ENCODE measurements at regions not wholly inside any gene's neighbourhood (a gene's known extent, or its start where the extent isn't known, plus 50 kb on each side); places are given as distances from the start of the nearest gene placed in this dataset.
A peak's percentile ranks its signal among the peaks of the same experiment; 100 is the strongest.

GRCh38 chr20:22848364-22848763, 186.7 kb upstream of the SSTR4 start:
- no peak for DNase-seq (ENCODE audit: low read depth)

DNA sequence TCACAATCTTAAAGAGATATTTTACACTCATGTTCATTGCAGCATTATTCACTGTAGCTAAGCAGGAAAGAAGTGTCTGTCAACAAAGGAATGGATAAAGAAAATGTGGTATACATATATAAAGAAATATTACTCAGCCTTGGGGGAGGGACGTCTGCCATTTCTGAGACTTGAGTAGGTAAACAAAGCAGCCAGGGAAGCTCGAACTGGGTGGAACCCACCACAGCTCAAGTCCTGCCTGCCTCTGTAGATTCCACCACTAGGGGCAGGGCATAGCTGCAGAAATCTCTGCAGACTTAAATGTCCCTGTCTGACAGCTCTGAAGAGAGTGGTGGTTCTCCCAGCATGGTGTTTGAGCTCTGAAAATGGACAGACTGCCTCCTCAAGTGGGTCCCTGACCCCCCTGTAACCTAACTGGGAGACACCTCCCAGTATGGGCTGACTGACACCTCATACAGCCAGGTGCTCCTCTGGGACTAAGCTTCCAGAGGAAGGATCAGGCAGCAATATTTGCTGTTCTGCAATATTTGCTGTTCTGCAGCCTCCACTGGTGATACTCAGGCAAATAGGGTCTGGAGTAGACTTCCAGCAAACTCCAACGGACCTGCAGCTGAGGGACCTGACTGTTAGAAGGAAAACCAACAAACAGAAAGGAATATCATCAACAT, 183.3 kb upstream of the SSTR4 start:
- DNase-seq (ENCODE audit: low read depth): peak; percentile 34

DNA sequence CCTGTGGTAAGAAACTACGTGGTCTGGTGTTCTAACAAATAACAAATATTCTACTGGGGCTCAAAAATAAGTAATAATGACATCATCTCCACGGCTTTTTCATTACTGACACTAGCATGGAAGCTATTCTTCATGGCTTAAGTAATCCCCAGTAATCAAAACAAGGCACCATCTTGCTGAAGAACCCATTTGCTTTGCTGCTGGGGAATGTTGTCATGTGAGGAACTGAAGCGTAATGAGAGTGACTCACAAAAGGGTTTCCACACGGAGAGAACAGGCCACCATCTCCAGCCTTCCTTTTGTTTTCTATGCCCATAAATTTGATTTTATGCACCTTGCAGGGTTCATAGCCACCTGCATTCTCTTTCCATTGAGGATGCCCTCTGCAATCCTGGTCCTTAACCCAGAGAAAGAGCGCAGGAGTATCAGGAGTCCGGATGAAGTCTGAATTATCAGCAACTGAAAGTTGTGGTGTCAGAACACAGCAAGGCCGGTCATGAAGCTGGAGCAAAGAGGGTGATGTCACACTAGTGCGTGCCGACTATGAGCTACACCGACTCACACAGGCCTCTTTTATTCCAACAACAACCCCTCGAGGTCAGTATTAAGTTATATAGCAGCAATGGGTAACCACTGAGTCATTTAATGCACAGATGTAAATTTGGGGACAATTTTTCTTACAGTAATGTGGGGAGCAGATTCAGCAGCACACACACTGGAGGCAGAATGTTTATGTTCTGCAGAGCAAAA, 173.7 kb upstream of the SSTR4 start:
- DNase-seq (ENCODE audit: low read depth): peak; percentile 57

GRCh38 chr20:22861990-22862389, 173.1 kb upstream of the SSTR4 start:
- DNase-seq (ENCODE audit: low read depth): peak; percentile 64

- no peak for DNase-seq (ENCODE audit: low read depth)
Measured at GRCh38 chr20:22862671-22863230, 172.4 kb upstream of the SSTR4 start.

DNA sequence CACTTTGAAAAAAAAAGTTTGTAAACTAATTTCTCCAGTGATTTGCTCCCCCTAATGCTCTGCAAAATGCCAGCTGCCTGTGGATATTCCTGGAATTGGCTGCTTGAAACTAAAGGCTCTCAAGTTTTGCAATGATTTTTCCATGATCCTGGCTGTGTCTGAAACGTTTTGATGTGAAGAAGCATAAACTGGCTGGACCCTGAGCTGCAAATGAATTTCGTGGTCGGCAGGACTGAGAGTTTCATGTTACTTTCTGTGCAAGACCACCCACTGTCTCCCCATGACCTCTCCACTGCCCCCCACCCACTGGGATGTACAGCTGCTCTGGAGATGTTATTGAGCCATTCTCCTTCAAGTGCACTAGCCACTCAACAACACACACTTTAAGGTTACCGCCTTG, 171.3 kb upstream of the SSTR4 start:
- no peak for DNase-seq (ENCODE audit: low read depth)

DNA sequence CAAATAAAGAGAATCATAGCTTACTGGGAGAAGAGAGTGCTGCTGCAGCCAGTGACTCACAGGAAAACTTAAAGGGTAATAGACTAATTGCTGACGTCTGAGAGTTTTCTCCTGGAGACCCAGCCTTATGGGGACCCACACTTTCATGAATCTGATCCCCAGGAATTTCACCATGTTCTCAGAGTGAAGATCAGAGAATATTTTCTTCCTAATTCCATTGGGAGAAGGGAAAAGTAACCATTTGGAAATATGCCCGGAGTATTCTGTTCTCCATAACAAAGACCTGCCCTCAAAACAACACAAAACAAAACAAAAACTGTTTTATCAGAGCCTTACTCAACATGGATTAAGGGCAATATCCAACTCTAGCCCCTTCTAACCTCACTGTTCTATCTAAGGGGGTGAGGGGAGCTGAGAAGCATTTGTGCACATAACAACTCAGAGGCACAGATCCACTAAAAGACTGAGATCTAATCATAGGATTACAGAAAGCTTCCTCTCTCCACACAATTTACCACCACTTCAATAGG, 168.2 kb upstream of the SSTR4 start:
- DNase-seq (ENCODE audit: low read depth): no peak

GRCh38 chr20:22878166-22878565, 156.9 kb upstream of the SSTR4 start:
- no peak for DNase-seq (ENCODE audit: low read depth)

DNA sequence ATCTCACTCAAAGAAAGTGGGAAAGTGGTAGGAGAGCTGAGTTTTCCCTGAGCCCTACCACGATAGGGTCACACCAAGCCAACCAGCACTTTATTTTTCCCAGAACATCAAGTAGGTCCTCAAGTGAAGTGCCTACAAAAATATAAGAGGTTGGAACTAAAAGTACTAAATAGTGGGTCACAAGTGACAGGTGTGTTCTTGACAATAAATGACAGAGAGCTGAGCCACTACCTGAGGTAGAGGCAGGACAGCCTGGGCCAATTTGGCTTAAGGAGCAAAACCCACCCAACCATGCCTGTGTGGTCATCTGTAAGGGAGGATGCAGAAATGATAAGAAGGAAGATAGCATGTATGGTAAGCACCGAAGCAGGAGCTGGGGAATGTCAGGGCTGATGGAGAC, 154.8 kb upstream of the SSTR4 start:
- no peak for DNase-seq (ENCODE audit: low read depth)

GRCh38 chr20:22887796-22888195, 147.3 kb upstream of the SSTR4 start:
- no peak for DNase-seq (ENCODE audit: low read depth)

- DNase-seq (ENCODE audit: low read depth): no peak
Measured at GRCh38 chr20:22890594-22891300, 144.4 kb upstream of the SSTR4 start.

DNA sequence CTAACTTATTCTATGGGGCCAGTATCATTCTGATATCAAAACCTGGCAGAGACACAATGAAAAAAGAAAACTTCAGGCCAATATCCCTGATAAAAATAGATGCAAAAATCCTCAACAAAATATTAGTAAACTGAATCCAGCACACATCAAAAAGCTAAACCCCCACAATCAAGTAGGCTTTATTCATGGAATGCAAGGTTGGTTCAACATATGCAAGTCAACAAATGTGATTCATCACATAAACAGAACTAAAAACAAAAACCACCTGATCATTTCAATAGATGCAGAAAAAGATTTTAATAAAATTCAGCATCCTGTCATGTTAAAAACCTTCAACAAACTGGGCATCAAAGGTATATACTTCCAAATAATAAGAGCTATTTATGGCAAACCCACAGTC, 133.9 kb upstream of the SSTR4 start:
- no peak for DNase-seq (ENCODE audit: low read depth)

DNA sequence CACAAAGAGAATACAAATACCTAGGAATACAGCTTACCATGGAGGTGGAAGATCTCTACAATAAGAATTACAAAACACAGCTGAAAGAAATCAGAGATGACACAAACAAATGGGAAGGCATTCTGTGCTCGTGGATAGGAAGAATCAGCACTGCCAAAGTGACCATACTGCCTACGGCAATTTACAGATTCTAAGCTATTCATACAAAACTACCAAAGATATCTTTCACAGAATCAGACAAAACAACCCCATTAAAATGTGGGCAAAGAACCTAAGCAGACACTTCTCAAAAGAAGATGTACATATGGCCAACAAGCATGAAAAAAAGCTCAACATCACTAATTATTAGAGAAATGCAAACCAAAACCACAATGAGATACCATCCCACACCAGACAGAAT, 133.2 kb upstream of the SSTR4 start:
- DNase-seq (ENCODE audit: low read depth): no peak

GRCh38 chr20:22904386-22904785, 130.7 kb upstream of the SSTR4 start:
- no peak for DNase-seq (ENCODE audit: low read depth)

DNA sequence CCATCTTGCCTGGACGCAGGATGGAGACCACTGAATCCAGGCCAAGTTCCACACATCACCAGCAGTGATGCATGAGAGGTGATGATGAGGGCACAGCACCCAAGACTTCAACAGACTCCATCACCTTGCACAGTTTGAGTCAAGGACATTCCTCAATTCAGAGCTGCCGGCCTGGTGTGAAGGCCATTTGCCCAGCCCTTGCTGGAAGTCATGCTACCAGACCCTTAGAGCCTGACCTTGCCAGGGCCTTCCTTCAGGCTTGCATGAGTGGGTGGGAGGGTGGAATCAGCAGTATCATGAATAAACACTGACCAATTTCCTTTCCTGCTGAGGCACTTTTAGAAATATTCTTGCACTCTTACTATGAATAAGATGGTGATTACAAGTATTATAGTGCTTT, 130.2 kb upstream of the SSTR4 start:
- no peak for DNase-seq (ENCODE audit: low read depth)

GRCh38 chr20:22905658-22906057, 129.5 kb upstream of the SSTR4 start:
- no peak for DNase-seq (ENCODE audit: low read depth)

DNA sequence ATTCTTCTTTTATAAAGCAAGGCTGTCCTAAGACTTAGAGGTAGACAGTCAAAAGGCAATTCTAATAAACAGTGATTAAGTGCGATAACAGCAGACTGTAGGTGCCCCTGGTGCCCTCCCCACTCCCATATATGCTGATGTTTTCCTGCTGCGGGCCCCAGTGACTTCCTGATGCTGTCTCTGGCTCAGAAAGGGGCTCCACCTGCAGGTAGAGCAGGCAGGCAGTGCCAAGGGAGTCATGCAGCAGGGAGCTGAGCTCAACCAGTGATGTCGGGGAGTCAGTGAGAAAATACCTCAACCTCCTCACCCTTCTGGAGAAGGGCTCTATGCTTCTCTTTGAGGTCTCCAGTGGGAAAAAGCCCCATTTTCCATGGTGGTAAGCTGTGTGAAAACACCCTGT, 126.7 kb upstream of the SSTR4 start:
- DNase-seq (ENCODE audit: low read depth): no peak

GRCh38 chr20:22908944-22909343, 126.2 kb upstream of the SSTR4 start:
- DNase-seq (ENCODE audit: low read depth): no peak

GRCh38 chr20:22909436-22909835, 125.7 kb upstream of the SSTR4 start:
- DNase-seq (ENCODE audit: low read depth): no peak

DNA sequence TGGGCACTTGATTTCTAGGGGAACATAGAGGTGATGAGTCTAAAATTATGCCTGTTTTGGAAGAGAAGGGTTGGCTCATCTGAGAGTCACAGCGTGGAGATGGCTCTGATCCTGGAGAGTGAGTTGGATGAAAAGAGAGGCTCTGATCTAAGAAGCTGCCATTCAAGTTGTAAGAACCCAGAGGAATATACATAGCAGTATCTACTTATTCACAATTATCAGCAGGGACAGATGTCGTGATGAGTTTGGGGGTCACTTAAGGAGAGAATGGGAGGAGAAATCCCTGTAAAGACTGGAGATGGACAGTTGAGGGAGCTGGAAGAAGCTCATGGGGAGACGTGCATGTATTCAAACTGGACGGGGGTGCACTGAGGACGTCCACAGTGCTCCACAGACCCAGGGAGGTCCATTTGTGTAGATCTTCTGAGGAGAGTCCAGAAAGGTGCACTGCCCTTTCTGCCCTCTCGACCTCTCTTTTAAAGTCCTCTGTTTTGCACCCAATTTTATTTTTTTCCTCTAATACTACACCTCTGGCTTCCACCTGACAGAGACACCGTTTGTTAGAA, 124.7 kb upstream of the SSTR4 start:
- DNase-seq (ENCODE audit: low read depth): no peak

DNA sequence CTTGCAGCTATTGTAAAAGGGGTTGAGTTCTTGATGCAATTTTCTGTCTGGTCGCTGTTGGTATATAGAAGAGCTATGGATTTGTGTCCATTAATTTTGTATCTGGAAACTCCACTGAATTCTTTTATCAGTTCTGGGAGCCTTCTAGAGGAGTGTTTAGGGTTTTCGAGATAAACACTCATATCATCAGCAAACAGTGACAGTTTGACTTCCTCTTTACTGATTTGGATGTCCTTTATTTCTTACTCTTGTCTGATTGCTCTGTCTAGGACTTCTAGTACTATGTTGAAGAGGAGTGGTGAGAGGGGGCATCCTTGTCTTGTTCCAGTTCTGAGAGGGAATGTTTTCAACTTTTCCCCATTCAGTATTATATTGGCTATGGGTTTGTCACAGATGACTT, 120.8 kb upstream of the SSTR4 start:
- no peak for DNase-seq (ENCODE audit: low read depth)

DNA sequence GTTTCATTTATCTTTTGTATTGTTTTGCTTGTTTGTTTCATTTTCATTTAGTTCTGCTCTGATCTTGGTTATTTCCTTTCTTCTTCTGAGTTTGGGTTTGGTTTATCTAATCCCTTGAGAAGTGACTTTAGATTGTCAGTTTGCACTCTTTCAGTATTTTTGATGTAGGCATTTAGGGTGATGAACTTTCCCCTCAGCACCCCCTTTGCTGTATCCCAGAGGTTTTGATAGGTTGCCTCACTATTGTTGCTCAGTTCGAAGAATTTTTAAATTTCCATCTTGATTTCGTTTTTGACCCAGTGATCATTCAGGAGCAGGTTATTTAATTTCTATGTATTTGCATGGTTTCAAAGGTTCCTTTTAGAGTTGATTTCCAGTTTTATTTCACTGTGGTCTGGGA, 119.6 kb upstream of the SSTR4 start:
- DNase-seq (ENCODE audit: low read depth): no peak
